Peyer's patch (tissue), 4 donors: ENCODE measurements at regions not wholly inside any gene's neighbourhood (a gene's known extent, or its start where the extent isn't known, plus 50 kb on each side); places are given as distances from the start of the nearest gene placed in this dataset.

Experiments
- POLR2A ChIP-seq, 2 donors: fragments of 450-650 bp; IDR thresholded peaks; one replicate each; pipeline ENCODE4 v1.5.1; 2017; ENCODE audit warnings: antibody characterized with exemption in 2 of 2, mild to moderate bottlenecking in 2 of 2, moderate library complexity in 2 of 2
- TF ChIP-seq, protein P1 (sequence below), 6 experiments: fragments of 450-650 bp in 4 of 6; fragments of 200-600 bp in 2 of 6; sonication (generic) in 1 of 6; IDR thresholded peaks; one replicate each; pipeline ENCODE4 v1.5.1; 2017 to 2019; ENCODE audit warnings: antibody characterized with exemption in 6 of 6, mild to moderate bottlenecking in 3 of 6, moderate library complexity in 1 of 6

DNA sequence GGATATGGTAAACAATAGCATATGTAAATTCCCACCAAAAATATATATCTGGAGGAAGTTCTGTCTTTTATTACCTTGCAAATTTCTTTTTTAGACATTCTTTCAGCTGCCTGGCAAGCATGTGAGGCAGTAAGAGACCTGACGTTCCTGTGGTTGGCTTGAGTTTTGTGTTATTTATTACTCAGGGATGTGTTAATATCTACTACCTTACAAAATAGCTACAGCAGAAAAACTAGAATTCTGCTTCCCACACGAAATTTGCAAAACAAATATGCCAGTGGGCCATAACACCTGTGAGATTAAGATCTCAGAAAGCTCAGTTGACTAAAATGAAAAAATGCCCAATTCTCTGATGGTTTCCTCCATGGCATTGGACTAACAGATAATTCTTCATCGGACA is 274.2 kb downstream of the TMEM167A start:
- TF ChIP-seq, protein P1, sequence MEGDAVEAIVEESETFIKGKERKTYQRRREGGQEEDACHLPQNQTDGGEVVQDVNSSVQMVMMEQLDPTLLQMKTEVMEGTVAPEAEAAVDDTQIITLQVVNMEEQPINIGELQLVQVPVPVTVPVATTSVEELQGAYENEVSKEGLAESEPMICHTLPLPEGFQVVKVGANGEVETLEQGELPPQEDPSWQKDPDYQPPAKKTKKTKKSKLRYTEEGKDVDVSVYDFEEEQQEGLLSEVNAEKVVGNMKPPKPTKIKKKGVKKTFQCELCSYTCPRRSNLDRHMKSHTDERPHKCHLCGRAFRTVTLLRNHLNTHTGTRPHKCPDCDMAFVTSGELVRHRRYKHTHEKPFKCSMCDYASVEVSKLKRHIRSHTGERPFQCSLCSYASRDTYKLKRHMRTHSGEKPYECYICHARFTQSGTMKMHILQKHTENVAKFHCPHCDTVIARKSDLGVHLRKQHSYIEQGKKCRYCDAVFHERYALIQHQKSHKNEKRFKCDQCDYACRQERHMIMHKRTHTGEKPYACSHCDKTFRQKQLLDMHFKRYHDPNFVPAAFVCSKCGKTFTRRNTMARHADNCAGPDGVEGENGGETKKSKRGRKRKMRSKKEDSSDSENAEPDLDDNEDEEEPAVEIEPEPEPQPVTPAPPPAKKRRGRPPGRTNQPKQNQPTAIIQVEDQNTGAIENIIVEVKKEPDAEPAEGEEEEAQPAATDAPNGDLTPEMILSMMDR (IDR thresholded peaks at IDR 0.05): no peak
- no peak for TF ChIP-seq POLR2A (IDR thresholded peaks at IDR 0.05)
